ENCODE measurements at regions not wholly inside any gene's neighbourhood (a gene's known extent, or its start where the extent isn't known, plus 50 kb on each side); places are given as distances from the start of the nearest gene placed in this dataset.
A peak's percentile ranks its signal among the peaks of the same experiment; 100 is the strongest.

GRCh38 chr2:58974881-58975280 is 733.8 kb upstream of the FANCL start:
- Mint-ChIP-seq H3K27me3 (ENCODE audit: insufficient read depth) (no peaks in the 10 kb centered on the region), H3K4me3 (no peak overlapping the region), H3K4me1 (peaks cover 33% of the 10 kb centered on the region), H3K27ac (no peak overlapping the region), H3K36me3 (ENCODE audit: low read depth) (no peaks in the 10 kb centered on the region), H3K9me3 (no peaks in the 10 kb centered on the region)
- no peaks in the 10 kb centered on the region for H3K4me1 ChIP-seq (ENCODE audit: control insufficient read depth, insufficient read depth, low read length)
- H3K27ac ChIP-seq (ENCODE audit: low read depth, low read length) = no peak overlapping the region
- H3K4me3 ChIP-seq (ENCODE audit: low read length) = no peak overlapping the region
- no peaks in the 10 kb centered on the region for H3K27me3 ChIP-seq (ENCODE audit: control insufficient read depth, insufficient read depth, low read length, poor library complexity, severe bottlenecking)
- 88 to 98% methylated on average over 5 to 7 of the region's 7 CpGs for WGBS, 2 experiments (ENCODE audit: insufficient coverage in 1 of 2, insufficient read length in 1 of 2)
- no peak for TF ChIP-seq CTCF (conservative IDR thresholded peaks at IDR 0.05)
- no peaks in the 10 kb centered on the region for H3K36me3 ChIP-seq (ENCODE audit: control insufficient read depth, insufficient read depth, low read length)
- DNase-seq = no peak
- H3K9ac ChIP-seq (ENCODE audit: extremely low read depth, low read length, poor library complexity, severe bottlenecking) = no peak overlapping the region
- H3K9me3 ChIP-seq (ENCODE audit: control insufficient read depth, low read length) = no peaks in the 10 kb centered on the region

DNA sequence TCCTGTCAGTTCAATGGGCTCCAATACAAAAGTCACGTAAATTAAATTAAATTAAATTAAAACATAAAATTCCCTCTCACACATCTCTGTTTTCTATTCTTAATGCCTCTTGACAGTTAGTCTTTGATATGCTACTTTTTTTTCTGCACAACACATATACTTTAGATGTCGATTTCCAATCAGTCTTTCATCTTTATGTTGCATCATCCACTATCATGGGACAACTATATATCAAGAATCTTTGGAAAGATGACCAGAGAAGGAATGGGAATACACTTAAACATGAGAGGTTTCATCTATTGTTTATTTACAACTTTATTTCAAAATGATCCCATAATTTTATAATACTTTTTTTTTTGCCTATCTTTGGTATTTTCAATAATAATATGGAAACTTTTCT is 733.3 kb upstream of the FANCL start:
- H3K9me3 Mint-ChIP-seq = no peaks in the 10 kb centered on the region
- Histone ChIP-seq H3K36me3 (ENCODE audit: control insufficient read depth, insufficient read depth, low read length) (no peaks in the 10 kb centered on the region), H3K27me3 (ENCODE audit: control insufficient read depth, insufficient read depth, low read length, poor library complexity, severe bottlenecking) (no peaks in the 10 kb centered on the region), H3K27ac (ENCODE audit: low read depth, low read length) (no peak overlapping the region), H3K4me3 (ENCODE audit: low read length) (no peak overlapping the region), H3K4me1 (ENCODE audit: control insufficient read depth, insufficient read depth, low read length) (no peaks in the 10 kb centered on the region), H3K9me3 (ENCODE audit: control insufficient read depth, low read length) (no peaks in the 10 kb centered on the region), H3K9ac (ENCODE audit: extremely low read depth, low read length, poor library complexity, severe bottlenecking) (no peak overlapping the region)
- no peaks in the 10 kb centered on the region for H3K36me3 Mint-ChIP-seq (ENCODE audit: low read depth)
- no peak overlapping the region for H3K4me3 Mint-ChIP-seq
- peaks cover 33% of the 10 kb centered on the region for H3K4me1 Mint-ChIP-seq
- no peaks in the 10 kb centered on the region for H3K27me3 Mint-ChIP-seq (ENCODE audit: insufficient read depth)
- no peak for DNase-seq
- H3K27ac Mint-ChIP-seq = no peak overlapping the region
- WGBS, 2 experiments (ENCODE audit: insufficient coverage in 1 of 2, insufficient read length in 1 of 2) = 95 to 100% methylated on average over 2 of the region's 2 CpGs
- TF ChIP-seq CTCF (conservative IDR thresholded peaks at IDR 0.05) = no peak

GRCh38 chr2:58973811-58974281 is 732.7 kb upstream of the FANCL start:
- H3K9me3 ChIP-seq (ENCODE audit: control insufficient read depth, low read length) = no peaks in the 10 kb centered on the region
- H3K9ac ChIP-seq (ENCODE audit: extremely low read depth, low read length, poor library complexity, severe bottlenecking) = no peak overlapping the region
- no peaks in the 10 kb centered on the region for H3K9me3 Mint-ChIP-seq
- no peaks in the 10 kb centered on the region for H3K36me3 ChIP-seq (ENCODE audit: control insufficient read depth, insufficient read depth, low read length)
- H3K4me3 ChIP-seq (ENCODE audit: low read length) = no peak overlapping the region
- H3K27ac ChIP-seq (ENCODE audit: low read depth, low read length) = no peak overlapping the region
- no peaks in the 10 kb centered on the region for H3K36me3 Mint-ChIP-seq (ENCODE audit: low read depth)
- 75% methylated on average over 6 of the region's 6 CpGs; no CpG with 5 or more reads in 1 of the 2 experiments for WGBS, 2 experiments (ENCODE audit: insufficient coverage in 1 of 2, insufficient read length in 1 of 2)
- H3K27ac Mint-ChIP-seq = peak overlapping the region; percentile 45
- peak; percentile 81 for DNase-seq
- TF ChIP-seq CTCF (conservative IDR thresholded peaks at IDR 0.05) = no peak
- H3K4me3 Mint-ChIP-seq = peak overlapping the region; percentile 27
- peaks cover 33% of the 10 kb centered on the region for H3K4me1 Mint-ChIP-seq
- no peaks in the 10 kb centered on the region for H3K27me3 ChIP-seq (ENCODE audit: control insufficient read depth, insufficient read depth, low read length, poor library complexity, severe bottlenecking)
- no peaks in the 10 kb centered on the region for H3K4me1 ChIP-seq (ENCODE audit: control insufficient read depth, insufficient read depth, low read length)
- no peaks in the 10 kb centered on the region for H3K27me3 Mint-ChIP-seq (ENCODE audit: insufficient read depth)

Data from endodermal cell (in vitro differentiated cells).